Esophagus muscularis mucosa (tissue), 4 donors: ENCODE measurements at regions not wholly inside any gene's neighbourhood (a gene's known extent, or its start where the extent isn't known, plus 50 kb on each side); places are given as distances from the start of the nearest gene placed in this dataset.

Experiments
- DNase-seq: peaks from one replicate; pipeline ENCODE4 v3.0.0-alpha.2; 2017; ENCODE audit errors: extremely low spot score
- H3K27ac ChIP-seq, 4 donors: fragments of 200-600 bp; sonication (generic); replicated peaks in 1 of 4; 1 replicate in 3 of 4; 2 replicates in 1 of 4; pipeline ENCODE4 v1.5.1; 2016 to 2019; ENCODE audit warnings: mild to moderate bottlenecking in 1 of 4
- H3K27me3 ChIP-seq, 4 donors: fragments of 200-600 bp; sonication (generic); one replicate each; pipeline versions ENCODE4 v1.5.1 to v1.6.0; 2016 to 2019
- H3K36me3 ChIP-seq, 4 donors: fragments of 200-600 bp; sonication (generic); one replicate each; pipeline ENCODE4 v1.5.1; 2016 to 2019
- H3K4me1 ChIP-seq, 4 donors: fragments of 200-600 bp; sonication (generic); one replicate each; pipeline ENCODE4 v1.5.1; 2016 to 2019
- H3K4me3 ChIP-seq, 4 donors: fragments of 200-600 bp; sonication (generic); 1 replicate in 2 of 4; 2 replicates in 2 of 4; pipeline ENCODE4 v1.5.1; 2016 to 2019; ENCODE audit warnings: mild to moderate bottlenecking in 4 of 4, moderate library complexity in 1 of 4
- H3K9me3 ChIP-seq, 4 donors: fragments of 200-600 bp; sonication (generic); 1 replicate in 3 of 4; 2 replicates in 1 of 4; pipeline ENCODE4 v1.5.1; 2016 to 2019
- CTCF ChIP-seq, 3 experiments: fragments of 200-600 bp in 2 of 3; fragments of 450-650 bp in 1 of 3; sonication (generic) in 2 of 3; IDR thresholded peaks; one replicate each; pipeline ENCODE4 v1.5.1; 2017 to 2019; ENCODE audit warnings: antibody characterized with exemption in 3 of 3, mild to moderate bottlenecking in 2 of 3, moderate library complexity in 1 of 3
- EP300 ChIP-seq: sonication (generic); formaldehyde crosslinking; IDR thresholded peaks from one replicate; pipeline ENCODE4 v1.6.1; 2017; ENCODE audit warnings: antibody characterized with exemption
- POLR2A ChIP-seq: fragments of 450-650 bp; IDR thresholded peaks from one replicate; pipeline ENCODE4 v1.6.1; 2017; ENCODE audit warnings: antibody characterized with exemption, moderate library complexity, mild to moderate bottlenecking, low read depth
- POLR2AphosphoS5 ChIP-seq, 2 donors: sonication (generic); formaldehyde crosslinking; IDR thresholded peaks; one replicate each; pipeline ENCODE4 v1.6.1; 2017; ENCODE audit warnings: antibody characterized with exemption in 2 of 2
- WGBS: methylation state at CpG from one replicate; pipeline ENCODE4 v1.1.5; 2018; 5-methylcytosine and 5-hydroxymethylcytosine counted together
- intact Hi-C: fragments of 100-400 bp; cut with DNase I; formaldehyde crosslinking; loops from one replicate; pipeline ENCODE4 v1.15.1; 2023

GRCh38 chrX:20322887-20323286, 56.2 kb upstream of the RPS6KA3 start:
- Histone ChIP-seq H3K27ac (no peak overlapping the region), H3K4me3 (no peak overlapping the region), H3K4me1 (no peaks in the 10 kb centered on the region), H3K27me3 (no peaks in the 10 kb centered on the region), H3K36me3 (no peaks in the 10 kb centered on the region), H3K9me3 (no peaks in the 10 kb centered on the region)
- intact Hi-C loops: no loop called here
- WGBS: 78% methylated on average over 5 of the region's 5 CpGs
- DNase-seq: no peak
- no peak for TF ChIP-seq POLR2A
- no peak for TF ChIP-seq POLR2AphosphoS5 (IDR thresholded peaks at IDR 0.05)
- TF ChIP-seq EP300: no peak
- no peak for TF ChIP-seq CTCF (IDR thresholded peaks at IDR 0.05)

- H3K4me1 ChIP-seq: no peaks in the 10 kb centered on the region
- intact Hi-C loops: no loop called here
- no peak overlapping the region for H3K4me3 ChIP-seq
- TF ChIP-seq EP300 (no peak), CTCF (IDR thresholded peaks at IDR 0.05) (no peak), POLR2AphosphoS5 (IDR thresholded peaks at IDR 0.05) (no peak), POLR2A (no peak)
- H3K27ac ChIP-seq: no peak overlapping the region
- H3K27me3 ChIP-seq: no peaks in the 10 kb centered on the region
- DNase-seq: no peak
- WGBS: 53% methylated on average over 12 of the region's 12 CpGs
- no peaks in the 10 kb centered on the region for H3K36me3 ChIP-seq
- no peaks in the 10 kb centered on the region for H3K9me3 ChIP-seq
Measured at GRCh38 chrX:20320461-20321159, 53.9 kb upstream of the RPS6KA3 start.

- Histone ChIP-seq H3K9me3 (no peaks in the 10 kb centered on the region), H3K36me3 (no peaks in the 10 kb centered on the region), H3K4me3 (no peak overlapping the region), H3K27me3 (no peaks in the 10 kb centered on the region), H3K4me1 (no peaks in the 10 kb centered on the region), H3K27ac (no peak overlapping the region)
- intact Hi-C loops: no loop called here
- 86% methylated on average over 4 of the region's 4 CpGs for WGBS
- TF ChIP-seq POLR2AphosphoS5 (IDR thresholded peaks at IDR 0.05) (no peak), EP300 (no peak), POLR2A (no peak), CTCF (IDR thresholded peaks at IDR 0.05) (no peak)
- no peak for DNase-seq
Measured at GRCh38 chrX:20319054-20319453, 52.3 kb upstream of the RPS6KA3 start.

- intact Hi-C loops: no loop called here
- Histone ChIP-seq H3K27me3 (no peaks in the 10 kb centered on the region), H3K36me3 (no peaks in the 10 kb centered on the region), H3K4me3 (no peak overlapping the region), H3K9me3 (no peaks in the 10 kb centered on the region), H3K27ac (no peak overlapping the region), H3K4me1 (no peaks in the 10 kb centered on the region)
- TF ChIP-seq POLR2A (no peak), POLR2AphosphoS5 (IDR thresholded peaks at IDR 0.05) (no peak), EP300 (no peak), CTCF (IDR thresholded peaks at IDR 0.05) (no peak)
- no peak for DNase-seq
- WGBS: 56% methylated on average over 5 of the region's 5 CpGs
Measured at GRCh38 chrX:20317873-20318272, 51.2 kb upstream of the RPS6KA3 start.
